ENCODE measurements at regions not wholly inside any gene's neighbourhood (a gene's known extent, or its start where the extent isn't known, plus 50 kb on each side); places are given as distances from the start of the nearest gene placed in this dataset.

- TF ChIP-seq POLR2A (IDR thresholded peaks at IDR 0.05): no peak
- TF ChIP-seq CTCF (IDR thresholded peaks at IDR 0.05): no peak
- TF ChIP-seq EP300 (IDR thresholded peaks at IDR 0.05): no peak
These were observed 50.8 kb upstream of the ACSL3 start for GRCh38 chr2:222810044-222810443.

Data from tibial nerve (tissue), 4 donors.